ELR (cell line): ENCODE measurements at regions not wholly inside any gene's neighbourhood (a gene's known extent, or its start where the extent isn't known, plus 50 kb on each side); places are given as distances from the start of the nearest gene placed in this dataset.

Experiments used
- DNase-seq: peaks from one replicate; pipeline ENCODE4 v3.0.0-alpha.2; 2015; ENCODE audit warnings: low read depth

GRCh38 chr3:113051787-113052186 is 61.0 kb downstream of the GTPBP8 start:
- DNase-seq = no peak

GRCh38 chr3:113053169-113053568 is 62.4 kb downstream of the GTPBP8 start:
- no peak for DNase-seq

GRCh38 chr3:113054552-113054951 is 63.8 kb downstream of the GTPBP8 start:
- no peak for DNase-seq

- DNase-seq = no peak
These were observed 64.4 kb downstream of the GTPBP8 start for GRCh38 chr3:113055201-113055600.

- no peak for DNase-seq
These were observed 65.2 kb downstream of the GTPBP8 start for GRCh38 chr3:113055961-113056360.

- no peak for DNase-seq
These were observed 66.3 kb downstream of the GTPBP8 start for GRCh38 chr3:113057117-113057516.

- no peak for DNase-seq
These were observed 67.4 kb downstream of the GTPBP8 start for GRCh38 chr3:113058188-113058587.

- no peak for DNase-seq
These were observed 71.9 kb downstream of the GTPBP8 start for GRCh38 chr3:113062705-113063104.

GRCh38 chr3:113063126-113063894 is 72.5 kb downstream of the GTPBP8 start:
- no peak for DNase-seq

- no peak for DNase-seq
These were observed 73.4 kb downstream of the GTPBP8 start for GRCh38 chr3:113064183-113064582.

GRCh38 chr3:113065336-113065735 is 74.6 kb downstream of the GTPBP8 start:
- DNase-seq = no peak

- DNase-seq = no peak
These were observed 79.4 kb downstream of the GTPBP8 start for GRCh38 chr3:113070072-113070640.

GRCh38 chr3:113070681-113071113 is 79.9 kb downstream of the GTPBP8 start:
- DNase-seq = peak; percentile 35

- no peak for DNase-seq
These were observed 84.8 kb downstream of the GTPBP8 start for GRCh38 chr3:113075588-113075987.

GRCh38 chr3:113079218-113079961 is 88.6 kb downstream of the GTPBP8 start:
- peak; percentile 15 for DNase-seq

GRCh38 chr3:113084777-113085176 is 94.0 kb downstream of the GTPBP8 start:
- DNase-seq = peak; percentile 33

GRCh38 chr3:113086560-113087461 is 96.0 kb downstream of the GTPBP8 start:
- peak; percentile 7 for DNase-seq

- peak; percentile 32 for DNase-seq
These were observed 97.8 kb downstream of the GTPBP8 start for GRCh38 chr3:113088616-113089015.

GRCh38 chr3:113091417-113091816 is 100.6 kb downstream of the GTPBP8 start:
- DNase-seq = no peak

- DNase-seq = peak; percentile 10
These were observed 102.0 kb downstream of the GTPBP8 start for GRCh38 chr3:113092746-113093145.

- no peak for DNase-seq
These were observed 103.8 kb downstream of the GTPBP8 start for GRCh38 chr3:113094337-113095221.
